Amniotic epithelial cell (primary cell): ENCODE measurements at regions not wholly inside any gene's neighbourhood (a gene's known extent, or its start where the extent isn't known, plus 50 kb on each side); places are given as distances from the start of the nearest gene placed in this dataset.
"Not testable (repeated sequence)": the region's sequence is repeated elsewhere in the genome, so short reads cannot be mapped to it uniquely, and the experiment has no call there.

ENCODE experiments used
- DNase-seq: peaks from one replicate; pipeline ENCODE4 v3.0.0-alpha.2; 2010; ENCODE audit warnings: low read depth

- peak; percentile 67 for DNase-seq
Observed at GRCh38 chr11:67804435-67805252, 130.2 kb upstream of the ALDH3B2 start.

- DNase-seq = not testable (repeated sequence)
Observed at GRCh38 chr11:67803519-67803918, 129.1 kb upstream of the ALDH3B2 start.

- not testable (repeated sequence) for DNase-seq
Observed at GRCh38 chr11:67803055-67803454, 128.6 kb upstream of the ALDH3B2 start.

- not testable (repeated sequence) for DNase-seq
Observed at GRCh38 chr11:67802623-67803022, 128.2 kb upstream of the ALDH3B2 start.

- DNase-seq = not testable (repeated sequence)
Observed at GRCh38 chr11:67801397-67801796, 127.0 kb upstream of the ALDH3B2 start.

GRCh38 chr11:67800591-67800990 lies 126.2 kb upstream of the ALDH3B2 start:
- DNase-seq = not testable (repeated sequence)

- DNase-seq = not testable (repeated sequence)
Observed at GRCh38 chr11:67799808-67800207, 125.4 kb upstream of the ALDH3B2 start.

GRCh38 chr11:67797726-67798521 lies 123.5 kb upstream of the ALDH3B2 start:
- DNase-seq = peak; percentile 69

- DNase-seq = no peak
Observed at GRCh38 chr11:67795746-67796145, 121.3 kb upstream of the ALDH3B2 start.

- DNase-seq = not testable (repeated sequence)
Observed at GRCh38 chr11:67793750-67794149, 119.3 kb upstream of the ALDH3B2 start.

GRCh38 chr11:67792273-67792990 lies 118.0 kb upstream of the ALDH3B2 start:
- peak; percentile 34 for DNase-seq

GRCh38 chr11:67791598-67792170 lies 117.3 kb upstream of the ALDH3B2 start:
- DNase-seq = not testable (repeated sequence)

- DNase-seq = not testable (repeated sequence)
Observed at GRCh38 chr11:67788341-67788695, 113.9 kb upstream of the ALDH3B2 start.

- not testable (repeated sequence) for DNase-seq
Observed at GRCh38 chr11:67787681-67788340, 113.4 kb upstream of the ALDH3B2 start.

- not testable (repeated sequence) for DNase-seq
Observed at GRCh38 chr11:67781967-67782366, 107.5 kb upstream of the ALDH3B2 start.

- not testable (repeated sequence) for DNase-seq
Observed at GRCh38 chr11:67781506-67781905, 107.1 kb upstream of the ALDH3B2 start.

- DNase-seq = peak; percentile 67
Observed at GRCh38 chr11:67780056-67780455, 105.6 kb upstream of the ALDH3B2 start.

- not testable (repeated sequence) for DNase-seq
Observed at GRCh38 chr11:67779189-67779875, 104.9 kb upstream of the ALDH3B2 start.

- DNase-seq = peak; percentile 39
Observed at GRCh38 chr11:67776852-67777520, 102.6 kb upstream of the ALDH3B2 start.

GRCh38 chr11:67774175-67774574 lies 99.8 kb upstream of the ALDH3B2 start:
- not testable (repeated sequence) for DNase-seq
